ENCODE measurements at regions not wholly inside any gene's neighbourhood (a gene's known extent, or its start where the extent isn't known, plus 50 kb on each side); places are given as distances from the start of the nearest gene placed in this dataset.
A peak's percentile ranks its signal among the peaks of the same experiment; 100 is the strongest.

DNA sequence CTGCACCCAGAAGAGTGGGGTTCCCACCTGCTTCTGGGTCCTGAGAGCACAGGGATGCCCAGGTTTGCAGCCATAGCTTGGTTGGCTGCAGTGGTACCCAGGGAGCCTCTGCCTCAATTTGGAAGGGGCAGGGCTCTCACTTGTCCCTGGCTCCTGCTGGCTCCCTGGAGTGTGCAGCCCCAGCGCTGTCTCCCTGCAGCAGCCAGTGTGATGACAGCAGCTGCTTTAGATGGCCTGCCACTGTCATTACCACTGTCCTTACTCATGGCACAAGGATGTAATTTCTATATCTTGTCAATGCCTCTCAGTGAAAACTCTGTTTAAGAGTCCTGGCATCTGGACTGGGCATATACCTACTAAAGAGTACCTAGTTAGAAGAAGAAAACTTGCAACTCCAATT is 250.9 kb downstream of the KIF20B start:
- 89 to 100% methylated on average over 1 of the region's 1 CpG for WGBS, 2 donors
- no peaks in the 10 kb centered on the region for H3K9me3 ChIP-seq
- no peaks in the 10 kb centered on the region for H3K4me1 ChIP-seq
- TF ChIP-seq CTCF (IDR thresholded peaks at IDR 0.05), result no peak
- no peak for TF ChIP-seq POLR2A (IDR thresholded peaks at IDR 0.05)
- no peak overlapping the region for H3K27ac ChIP-seq
- no peaks in the 10 kb centered on the region for H3K36me3 ChIP-seq
- no peaks in the 10 kb centered on the region for H3K27me3 ChIP-seq
- intact Hi-C loops (cut with DNase I), result no loop called here
- no peak for DNase-seq
- no peak overlapping the region for H3K4me3 ChIP-seq

GRCh38 chr10:89952751-89953150 is 251.4 kb downstream of the KIF20B start:
- Histone ChIP-seq H3K9me3 (no peaks in the 10 kb centered on the region), H3K36me3 (no peaks in the 10 kb centered on the region), H3K4me1 (no peaks in the 10 kb centered on the region), H3K27me3 (no peaks in the 10 kb centered on the region), H3K27ac (no peak overlapping the region), H3K4me3 (no peak overlapping the region)
- no peak for TF ChIP-seq POLR2A (IDR thresholded peaks at IDR 0.05)
- TF ChIP-seq CTCF (IDR thresholded peaks at IDR 0.05), result no peak
- intact Hi-C loops (cut with DNase I), result no loop called here
- DNase-seq, result no peak

DNA sequence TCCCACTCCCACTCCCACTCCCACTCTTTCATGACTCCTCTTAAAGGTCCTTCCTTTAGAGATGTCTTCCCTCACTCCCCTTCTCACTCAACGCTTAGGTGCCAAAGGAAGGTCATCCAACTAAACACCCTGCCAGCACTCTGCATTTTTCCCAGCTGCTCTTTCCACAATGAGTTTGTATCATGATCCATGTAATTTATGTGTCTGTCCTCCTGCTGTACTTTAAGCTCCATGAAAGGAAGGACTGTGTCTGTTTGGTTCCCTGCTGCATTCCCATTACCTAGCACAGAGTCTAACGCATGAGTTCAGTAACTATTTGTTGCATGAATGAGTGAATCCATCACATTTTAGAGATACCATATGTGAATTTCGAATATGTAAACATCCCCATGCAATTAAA is 252.7 kb downstream of the KIF20B start:
- TF ChIP-seq POLR2A (IDR thresholded peaks at IDR 0.05), result no peak
- TF ChIP-seq CTCF (IDR thresholded peaks at IDR 0.05), result no peak
- no peaks in the 10 kb centered on the region for H3K4me1 ChIP-seq
- intact Hi-C loops (cut with DNase I), result no loop called here
- no peaks in the 10 kb centered on the region for H3K27me3 ChIP-seq
- no peaks in the 10 kb centered on the region for H3K36me3 ChIP-seq
- H3K4me3 ChIP-seq, result no peak overlapping the region
- 47 to 54% methylated on average over 3 of the region's 3 CpGs for WGBS, 2 donors
- H3K27ac ChIP-seq, result no peak overlapping the region
- DNase-seq, result no peak
- H3K9me3 ChIP-seq, result no peaks in the 10 kb centered on the region

DNA sequence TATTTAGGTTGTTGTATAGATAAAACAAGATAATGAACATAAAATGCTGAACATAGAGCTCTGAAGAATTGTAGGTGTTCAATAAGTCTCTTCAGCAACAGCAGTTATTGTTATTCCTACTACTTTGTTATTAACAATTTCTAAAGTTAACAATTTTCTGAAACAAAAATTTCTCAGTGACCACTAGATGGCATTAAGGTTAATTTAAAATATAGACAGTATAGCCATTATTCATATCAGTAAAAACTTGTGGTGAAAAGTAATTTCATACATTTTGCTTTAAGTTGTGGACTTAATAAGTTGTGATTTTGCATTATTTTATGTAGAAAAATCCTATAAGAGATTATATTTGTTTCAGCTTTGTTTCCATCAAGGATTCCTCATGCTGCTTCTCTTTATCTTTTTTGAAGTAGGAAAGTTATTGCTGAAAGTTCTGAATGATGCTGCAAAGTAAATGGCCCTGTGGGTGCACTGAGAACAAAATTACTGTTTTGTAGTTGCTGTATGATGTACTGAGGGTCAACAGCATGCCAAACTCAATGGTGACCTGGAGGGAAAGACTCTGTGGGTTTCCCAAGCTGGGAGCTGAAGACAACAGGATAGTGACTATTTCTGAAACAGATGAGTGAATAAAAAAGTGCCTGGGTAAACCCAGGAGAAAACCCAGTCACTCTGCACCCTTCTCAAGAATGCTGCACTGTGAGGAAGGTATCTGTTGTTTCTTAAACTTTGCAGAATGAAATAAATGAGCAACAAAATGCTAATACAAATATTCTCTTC is 253.6 kb downstream of the KIF20B start:
- intact Hi-C loops (cut with DNase I), result no loop called here
- no peaks in the 10 kb centered on the region for H3K4me1 ChIP-seq
- no peak for DNase-seq
- no peaks in the 10 kb centered on the region for H3K36me3 ChIP-seq
- H3K27me3 ChIP-seq, result no peaks in the 10 kb centered on the region
- no peak overlapping the region for H3K27ac ChIP-seq
- no peak overlapping the region for H3K4me3 ChIP-seq
- H3K9me3 ChIP-seq, result no peaks in the 10 kb centered on the region
- no peak for TF ChIP-seq POLR2A (IDR thresholded peaks at IDR 0.05)
- TF ChIP-seq CTCF (IDR thresholded peaks at IDR 0.05), result peak in 3 of 6 experiments; percentile 16 to 42 (median 17)

DNA sequence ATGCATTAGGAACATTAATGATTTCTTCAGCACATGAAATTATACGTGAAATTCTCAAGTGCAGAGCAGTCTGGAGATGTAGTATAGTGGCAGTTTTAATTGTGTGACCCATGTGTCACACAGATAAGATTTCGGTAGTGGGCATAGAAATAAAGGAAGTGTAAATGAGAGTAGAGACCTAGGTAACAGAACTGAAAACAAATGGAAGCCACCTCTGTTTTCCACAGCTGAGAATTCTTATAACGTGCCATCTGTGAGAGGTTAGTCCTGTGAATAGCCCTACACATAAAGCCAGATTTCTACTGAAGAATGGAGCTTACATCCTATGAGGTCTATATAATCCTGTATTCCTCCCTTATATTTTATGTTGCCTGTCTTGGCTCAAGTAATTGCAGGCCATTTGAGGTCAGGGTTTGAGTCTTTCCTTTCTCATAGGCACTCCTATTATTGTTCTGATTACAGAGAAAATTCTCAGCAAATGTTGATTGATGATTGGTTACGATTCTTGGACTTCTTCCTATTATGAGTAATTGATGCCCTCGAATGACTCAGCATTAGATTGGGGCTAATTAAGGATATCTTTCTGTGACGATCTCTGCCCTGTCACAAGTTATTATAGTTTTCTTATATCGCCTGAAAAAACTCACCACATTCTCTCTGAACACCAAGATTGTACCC is 258.2 kb downstream of the KIF20B start:
- Histone ChIP-seq H3K36me3 (no peaks in the 10 kb centered on the region), H3K4me1 (no peaks in the 10 kb centered on the region), H3K9me3 (no peaks in the 10 kb centered on the region), H3K4me3 (no peak overlapping the region), H3K27me3 (no peaks in the 10 kb centered on the region), H3K27ac (no peak overlapping the region)
- 53 to 67% methylated on average over 7 of the region's 7 CpGs for WGBS, 2 donors
- TF ChIP-seq CTCF (IDR thresholded peaks at IDR 0.05) (no peak), POLR2A (IDR thresholded peaks at IDR 0.05) (no peak)
- intact Hi-C loops (cut with DNase I), result no loop called here
- no peak for DNase-seq
